GM10266 (cell line): ENCODE measurements at regions not wholly inside any gene's neighbourhood (a gene's known extent, or its start where the extent isn't known, plus 50 kb on each side); places are given as distances from the start of the nearest gene placed in this dataset.
"Not testable (repeated sequence)": the region's sequence is repeated elsewhere in the genome, so short reads cannot be mapped to it uniquely, and the experiment has no call there.

ENCODE experiments used
- DNase-seq: peaks from one replicate; pipeline ENCODE4 v3.0.0; 2012; ENCODE audit errors: extremely low spot score
- TF ChIP-seq, protein P1 (sequence below): IDR thresholded peaks from 2 replicates; pipeline ENCODE4 v1.5.1; 2012; ENCODE audit warnings: mild to moderate bottlenecking, low read depth; ENCODE audit not compliant: control insufficient read depth, insufficient read depth; ENCODE audit errors: missing control alignments

DNA sequence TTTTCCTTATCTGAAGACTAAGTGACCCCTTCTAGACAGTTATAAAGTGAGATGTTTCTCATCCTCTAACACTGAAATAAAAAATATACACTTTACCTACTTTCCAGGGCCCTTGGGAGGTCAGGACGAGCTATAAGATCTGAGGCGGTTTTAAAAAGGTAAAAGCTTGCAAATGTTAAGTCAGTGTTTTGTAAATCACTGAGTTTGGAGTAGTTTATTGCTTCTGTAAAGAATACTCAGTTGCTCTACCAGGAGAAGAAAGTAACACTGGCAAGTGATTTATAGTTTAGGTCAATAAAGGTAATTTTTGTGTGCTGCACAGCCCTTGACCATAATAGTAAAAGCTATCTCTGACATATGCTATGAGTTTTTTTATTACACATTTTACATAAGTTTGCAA is 584.5 kb downstream of the TMTC2 start:
- no peak for DNase-seq
- TF ChIP-seq, protein P1, sequence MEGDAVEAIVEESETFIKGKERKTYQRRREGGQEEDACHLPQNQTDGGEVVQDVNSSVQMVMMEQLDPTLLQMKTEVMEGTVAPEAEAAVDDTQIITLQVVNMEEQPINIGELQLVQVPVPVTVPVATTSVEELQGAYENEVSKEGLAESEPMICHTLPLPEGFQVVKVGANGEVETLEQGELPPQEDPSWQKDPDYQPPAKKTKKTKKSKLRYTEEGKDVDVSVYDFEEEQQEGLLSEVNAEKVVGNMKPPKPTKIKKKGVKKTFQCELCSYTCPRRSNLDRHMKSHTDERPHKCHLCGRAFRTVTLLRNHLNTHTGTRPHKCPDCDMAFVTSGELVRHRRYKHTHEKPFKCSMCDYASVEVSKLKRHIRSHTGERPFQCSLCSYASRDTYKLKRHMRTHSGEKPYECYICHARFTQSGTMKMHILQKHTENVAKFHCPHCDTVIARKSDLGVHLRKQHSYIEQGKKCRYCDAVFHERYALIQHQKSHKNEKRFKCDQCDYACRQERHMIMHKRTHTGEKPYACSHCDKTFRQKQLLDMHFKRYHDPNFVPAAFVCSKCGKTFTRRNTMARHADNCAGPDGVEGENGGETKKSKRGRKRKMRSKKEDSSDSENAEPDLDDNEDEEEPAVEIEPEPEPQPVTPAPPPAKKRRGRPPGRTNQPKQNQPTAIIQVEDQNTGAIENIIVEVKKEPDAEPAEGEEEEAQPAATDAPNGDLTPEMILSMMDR: no peak

DNA sequence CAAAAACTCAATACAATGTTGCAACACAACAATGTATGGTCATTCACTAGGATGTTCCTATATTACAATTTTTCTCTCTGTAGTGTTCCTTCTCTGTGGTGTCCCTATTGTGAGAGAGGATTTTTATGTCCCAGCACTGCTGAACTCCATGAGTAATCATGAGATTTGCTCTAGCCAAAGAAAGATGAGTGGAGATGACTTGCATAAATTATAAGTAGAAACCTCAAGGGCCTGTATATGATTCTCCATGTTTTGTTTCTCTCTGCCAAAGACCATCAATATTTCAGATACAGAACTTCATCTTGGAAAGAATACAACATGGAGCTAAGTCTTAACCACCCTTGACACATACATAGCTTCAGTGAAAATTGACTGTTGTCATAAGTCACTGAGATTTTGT is 579.1 kb downstream of the TMTC2 start:
- no peak for DNase-seq
- TF ChIP-seq, protein P1: no peak

GRCh38 chr12:83261998-83262397 is 575.3 kb downstream of the TMTC2 start:
- TF ChIP-seq, protein P1: no peak
- no peak for DNase-seq

DNA sequence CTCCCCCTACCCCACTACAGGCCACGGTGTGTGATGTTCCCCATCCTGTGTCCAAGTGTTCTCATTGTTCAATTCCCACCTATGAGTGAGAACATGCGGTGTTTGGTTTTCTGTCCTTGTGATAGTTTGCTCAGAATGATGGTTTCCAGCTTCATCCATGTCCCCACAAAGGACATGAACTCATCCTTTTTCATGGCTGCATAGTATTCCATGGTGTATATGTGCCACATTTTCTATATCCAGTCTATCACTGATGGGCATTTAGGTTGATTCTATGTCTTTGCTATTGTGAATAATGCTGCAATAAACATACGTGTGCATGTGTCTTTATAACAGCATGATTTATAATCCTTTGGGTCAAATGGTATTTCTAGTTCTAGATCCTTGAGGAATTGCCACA is 573.4 kb downstream of the TMTC2 start:
- not testable (repeated sequence) for DNase-seq

- DNase-seq: no peak
- TF ChIP-seq, protein P1: no peak
Observed at GRCh38 chr12:83257726-83258125, 571.0 kb downstream of the TMTC2 start.

DNA sequence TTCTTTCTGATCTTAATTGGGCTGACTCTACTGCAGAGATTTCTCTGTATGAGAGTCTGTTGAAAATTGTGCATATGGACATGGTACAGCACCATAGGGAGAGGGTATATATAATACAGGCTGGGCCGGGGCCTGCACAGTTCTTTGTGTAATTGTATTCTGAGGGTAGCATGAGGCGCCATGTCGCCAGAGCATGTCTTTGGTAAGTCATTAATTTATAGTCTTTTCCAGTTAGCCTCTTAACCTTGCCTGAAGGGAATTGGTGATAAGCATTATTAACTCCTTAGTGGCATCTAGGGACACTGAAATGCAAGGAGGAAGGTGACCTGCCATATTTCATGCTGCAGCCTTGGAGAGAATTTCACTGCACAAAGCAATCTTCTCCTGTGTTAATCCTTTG is 569.9 kb downstream of the TMTC2 start:
- TF ChIP-seq, protein P1: no peak
- DNase-seq: no peak

GRCh38 chr12:83250866-83251265 is 564.2 kb downstream of the TMTC2 start:
- no peak for DNase-seq
- TF ChIP-seq, protein P1: no peak

DNA sequence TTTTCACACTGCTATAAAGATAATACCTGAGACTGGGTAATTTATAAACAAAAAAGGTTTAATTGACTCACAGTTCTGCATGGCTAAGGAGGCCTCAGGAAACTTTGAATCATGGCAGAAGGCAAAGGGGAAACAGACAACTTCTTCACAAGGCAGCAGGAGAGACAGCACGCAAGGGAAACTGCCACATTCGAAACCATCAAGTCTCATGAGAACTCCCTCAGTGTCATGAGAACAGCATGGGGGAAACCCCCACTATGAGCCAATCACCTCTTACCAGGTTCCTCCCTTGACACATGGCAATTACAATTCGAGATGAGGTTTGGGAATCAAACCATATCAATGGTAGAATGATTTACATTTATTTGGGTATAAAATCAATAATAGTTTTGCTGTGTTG is 558.5 kb downstream of the TMTC2 start:
- no peak for DNase-seq

More for the DNA sequence above, 558.5 kb downstream of the TMTC2 start:
- TF ChIP-seq, protein P1: no peak
